ENCODE measurements at regions not wholly inside any gene's neighbourhood (a gene's known extent, or its start where the extent isn't known, plus 50 kb on each side); places are given as distances from the start of the nearest gene placed in this dataset.
A peak's percentile ranks its signal among the peaks of the same experiment; 100 is the strongest.

DNA sequence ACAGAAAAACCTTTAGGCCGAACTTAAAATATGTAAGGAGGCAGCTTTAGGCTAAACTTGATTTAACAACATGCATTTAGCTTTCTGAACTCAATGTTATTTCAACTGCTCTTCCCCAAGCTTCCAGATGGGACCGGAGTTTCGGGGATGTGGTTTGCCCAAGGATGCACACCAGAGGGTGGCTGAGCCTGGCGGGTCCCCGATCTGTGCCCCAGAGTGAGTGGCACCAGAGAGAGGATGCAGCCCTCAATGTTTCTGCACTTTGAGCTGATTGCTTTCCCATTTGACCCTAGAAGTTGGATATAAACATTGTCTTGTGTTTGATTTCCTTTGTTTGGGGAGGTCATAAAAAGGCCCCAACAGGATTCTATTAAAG lies 348.0 kb upstream of the TNRC6C start:
- Histone ChIP-seq H3K23me2 (ENCODE audit: low read depth, low read length) (no peaks in the 10 kb centered on the region), H2BK15ac (ENCODE audit: low read length) (no peak overlapping the region), H2BK120ac (replicated peaks; ENCODE audit: low read depth, low read length) (no peak overlapping the region), H3K4me1 (replicated peaks in 1 of 4; ENCODE audit: control insufficient read depth in 3 of 4, insufficient read depth in 4 of 4, low read length in 3 of 4) (no peaks in the 10 kb centered on the region; a peak in 3 of 7 replicates), H3K56ac (replicated peaks; ENCODE audit: insufficient read length, low read depth, low read length) (no peak overlapping the region), H4K91ac (replicated peaks; ENCODE audit: insufficient read length, low read length) (no peak overlapping the region), H4K8ac (ENCODE audit: extremely low read depth, insufficient read depth, low read length) (no peak overlapping the region), H2AFZ (ENCODE audit: low read length) (no peak overlapping the region), H3K27me3 (replicated peaks in 1 of 4; ENCODE audit: control insufficient read depth in 3 of 4, extremely low read depth in 1 of 4, insufficient read depth in 3 of 4, low read length in 3 of 4) (no peaks in the 10 kb centered on the region), H3K9ac (replicated peaks in 1 of 4; ENCODE audit: extremely low read depth in 1 of 4, low read depth in 3 of 4, low read length in 3 of 4) (no peak overlapping the region), H3K79me1 (ENCODE audit: low read depth, low read length) (no peaks in the 10 kb centered on the region), H2BK5ac (ENCODE audit: low read depth, low read length) (no peak overlapping the region), H3K18ac (ENCODE audit: extremely low read depth, low read length) (no peak overlapping the region), H2BK12ac (ENCODE audit: low read depth, low read length) (no peak overlapping the region), H3K4me3 (ENCODE audit: extremely low read depth in 1 of 4, insufficient read depth in 2 of 4, low read depth in 3 of 4, low read length in 4 of 4) (no peak overlapping the region), H3K4me2 (ENCODE audit: insufficient read depth in 1 of 2, low read depth in 2 of 2, low read length in 2 of 2) (no peak overlapping the region), H3K14ac (ENCODE audit: insufficient read length) (no peak overlapping the region), H2AK5ac (ENCODE audit: low read depth, low read length) (no peak overlapping the region), H3K9me3 (ENCODE audit: insufficient read depth in 2 of 2, low read depth in 1 of 2, low read length in 1 of 2) (0 out of 4 replicates have a peak, but pooled peaks cover 0 to 3% of the 10 kb centered on the region in 2 experiments), H3K23ac (ENCODE audit: insufficient read length) (no peak overlapping the region), H3K79me2 (ENCODE audit: control insufficient read depth in 1 of 2, insufficient read depth in 2 of 2, low read length in 2 of 2) (no peaks in the 10 kb centered on the region), H3K36me3 (ENCODE audit: control insufficient read depth in 2 of 4, insufficient read depth in 4 of 4, low read length in 3 of 4) (no peaks in the 10 kb centered on the region), H2BK20ac (ENCODE audit: low read length) (no peak overlapping the region), H4K20me1 (replicated peaks in 1 of 2; ENCODE audit: control insufficient read depth in 1 of 2, insufficient read depth in 2 of 2, low read length in 2 of 2) (no peaks in the 10 kb centered on the region), H3K4ac (replicated peaks; ENCODE audit: insufficient read length, low read depth, low read length) (no peak overlapping the region), H4K5ac (ENCODE audit: insufficient read length, low read depth, low read length) (no peak overlapping the region), H3K27ac (ENCODE audit: low read depth, low read length) (no peak overlapping the region)
- POLR2A ChIA-PET (ENCODE audit: partially characterized antibody) = no interaction called here
- TF ChIP-seq SP2 (IDR thresholded peaks at IDR 0.05; ENCODE audit: low read length) (no peak), ASH2L (IDR thresholded peaks at IDR 0.05; ENCODE audit: low read length) (no peak), SIRT6 (IDR thresholded peaks at IDR 0.05; ENCODE audit: low read length) (no peak), GTF2F1 (IDR thresholded peaks at IDR 0.05; ENCODE audit: borderline replicate concordance, low read depth, low read length) (no peak), CHD1 (IDR thresholded peaks at IDR 0.05; ENCODE audit: low read depth, low read length) (no peak), TBP (IDR thresholded peaks at IDR 0.05; ENCODE audit: low read depth, low read length) (no peak), CBX8 (IDR thresholded peaks at IDR 0.05; ENCODE audit: borderline replicate concordance, low read depth, low read length) (no peak), HDAC6 (IDR thresholded peaks at IDR 0.05; ENCODE audit: low read depth, low read length) (no peak), HDAC2 (IDR thresholded peaks at IDR 0.05; ENCODE audit: borderline replicate concordance in 1 of 2, low read depth in 2 of 2, low read length in 2 of 2) (no peak), JUND (IDR thresholded peaks at IDR 0.05; ENCODE audit: low read length) (no peak), KDM5A (IDR thresholded peaks at IDR 0.05; ENCODE audit: low read length) (no peak), SP1 (IDR thresholded peaks at IDR 0.05; ENCODE audit: low read depth, low read length) (no peak), CREB1 (IDR thresholded peaks at IDR 0.05) (no peak)
- TF ChIP-seq, protein P1, sequence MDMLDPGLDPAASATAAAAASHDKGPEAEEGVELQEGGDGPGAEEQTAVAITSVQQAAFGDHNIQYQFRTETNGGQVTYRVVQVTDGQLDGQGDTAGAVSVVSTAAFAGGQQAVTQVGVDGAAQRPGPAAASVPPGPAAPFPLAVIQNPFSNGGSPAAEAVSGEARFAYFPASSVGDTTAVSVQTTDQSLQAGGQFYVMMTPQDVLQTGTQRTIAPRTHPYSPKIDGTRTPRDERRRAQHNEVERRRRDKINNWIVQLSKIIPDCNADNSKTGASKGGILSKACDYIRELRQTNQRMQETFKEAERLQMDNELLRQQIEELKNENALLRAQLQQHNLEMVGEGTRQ (IDR thresholded peaks at IDR 0.05; ENCODE audit: low read length) = no peak
- TF ChIP-seq, protein P2, sequence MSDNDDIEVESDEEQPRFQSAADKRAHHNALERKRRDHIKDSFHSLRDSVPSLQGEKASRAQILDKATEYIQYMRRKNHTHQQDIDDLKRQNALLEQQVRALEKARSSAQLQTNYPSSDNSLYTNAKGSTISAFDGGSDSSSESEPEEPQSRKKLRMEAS (IDR thresholded peaks at IDR 0.05) = no peak
- FAIRE-seq (no peak), DNase-seq (ENCODE audit: low read depth in 1 of 2, low spot score in 2 of 2) (peak in 1 of 2 experiments; percentile 26)
- CTCF ChIA-PET (ENCODE audit: partially characterized antibody) = interaction anchor here (0.6 to 1.3 kb wide), 4 partner anchors 12 to 898 kb away, joined by 3 to 5 read pairs (median 4); no protein-coding TSS in a partner anchor
- WGBS, 2 experiments (ENCODE audit: extremely low coverage in 1 of 2, insufficient coverage in 1 of 2, insufficient read length in 1 of 2, insufficient replicate concordance in 2 of 2, low coverage in 1 of 2, low lambda C conversion rate in 2 of 2, missing lambda C conversion rate in 1 of 2) = 70% methylated on average over 5 of the region's 5 CpGs; no CpG with 5 or more reads in 1 of the 2 experiments
